ENCODE measurements at regions not wholly inside any gene's neighbourhood (a gene's known extent, or its start where the extent isn't known, plus 50 kb on each side); places are given as distances from the start of the nearest gene placed in this dataset.

DNA sequence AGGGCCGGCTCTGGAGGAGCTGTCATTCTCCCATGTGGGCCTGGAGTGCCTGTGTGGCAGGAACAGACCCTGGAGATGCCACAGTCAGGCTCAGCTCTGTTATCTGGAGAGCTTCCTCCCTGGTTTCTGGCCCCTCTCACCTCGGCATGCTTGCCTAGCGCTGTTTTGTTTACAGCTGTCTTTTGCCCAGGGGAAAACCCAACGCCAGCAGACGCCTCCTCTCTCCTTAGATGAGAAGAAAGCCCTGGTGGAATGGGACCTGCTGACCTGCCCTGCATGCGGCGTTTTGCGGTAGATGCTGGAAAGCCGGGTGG is 104.9 kb downstream of the CRYAA start:
- TF ChIP-seq POLR2A (IDR thresholded peaks at IDR 0.05) = no peak
- TF ChIP-seq, protein P1, sequence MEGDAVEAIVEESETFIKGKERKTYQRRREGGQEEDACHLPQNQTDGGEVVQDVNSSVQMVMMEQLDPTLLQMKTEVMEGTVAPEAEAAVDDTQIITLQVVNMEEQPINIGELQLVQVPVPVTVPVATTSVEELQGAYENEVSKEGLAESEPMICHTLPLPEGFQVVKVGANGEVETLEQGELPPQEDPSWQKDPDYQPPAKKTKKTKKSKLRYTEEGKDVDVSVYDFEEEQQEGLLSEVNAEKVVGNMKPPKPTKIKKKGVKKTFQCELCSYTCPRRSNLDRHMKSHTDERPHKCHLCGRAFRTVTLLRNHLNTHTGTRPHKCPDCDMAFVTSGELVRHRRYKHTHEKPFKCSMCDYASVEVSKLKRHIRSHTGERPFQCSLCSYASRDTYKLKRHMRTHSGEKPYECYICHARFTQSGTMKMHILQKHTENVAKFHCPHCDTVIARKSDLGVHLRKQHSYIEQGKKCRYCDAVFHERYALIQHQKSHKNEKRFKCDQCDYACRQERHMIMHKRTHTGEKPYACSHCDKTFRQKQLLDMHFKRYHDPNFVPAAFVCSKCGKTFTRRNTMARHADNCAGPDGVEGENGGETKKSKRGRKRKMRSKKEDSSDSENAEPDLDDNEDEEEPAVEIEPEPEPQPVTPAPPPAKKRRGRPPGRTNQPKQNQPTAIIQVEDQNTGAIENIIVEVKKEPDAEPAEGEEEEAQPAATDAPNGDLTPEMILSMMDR (IDR thresholded peaks at IDR 0.05 in 4 of 5, conservative IDR thresholded peaks at IDR 0.05 in 1 of 5) = no peak

Measured in gastrocnemius medialis (tissue), 4 donors.